ENCODE measurements at regions not wholly inside any gene's neighbourhood (a gene's known extent, or its start where the extent isn't known, plus 50 kb on each side); places are given as distances from the start of the nearest gene placed in this dataset.

- TF ChIP-seq CTCF (IDR thresholded peaks at IDR 0.05) (no peak), POLR2A (IDR thresholded peaks at IDR 0.05) (no peak)
Observed at GRCh38 chr4:138392751-138393308, 150.7 kb upstream of the SLC7A11 start.

Data from uterus (tissue), 2 donors.